ENCODE measurements at regions not wholly inside any gene's neighbourhood (a gene's known extent, or its start where the extent isn't known, plus 50 kb on each side); places are given as distances from the start of the nearest gene placed in this dataset.

- H3K27me3 ChIP-seq (ENCODE audit: insufficient read depth) = no peaks in the 10 kb centered on the region
- ChIA-PET POLR2A (no interaction called here), CTCF (no interaction called here)
- DNase-seq = no peak
- H3K9ac ChIP-seq = no peak overlapping the region
- no peaks in the 10 kb centered on the region for H3K36me3 ChIP-seq (replicated peaks in 1 of 2; ENCODE audit: control insufficient read depth in 1 of 2, insufficient read depth in 2 of 2, low read length in 1 of 2)
- no peak overlapping the region for H2AFZ ChIP-seq (ENCODE audit: low read depth)
- 70% methylated on average over 14 of the region's 14 CpGs for WGBS (ENCODE audit: low lambda C conversion rate)
- H3K9me2 ChIP-seq = no peaks in the 10 kb centered on the region
- no peak overlapping the region for H3K27ac ChIP-seq (ENCODE audit: low read depth in 2 of 2, low read length in 1 of 2)
- H3K79me2 ChIP-seq (ENCODE audit: insufficient read depth) = no peaks in the 10 kb centered on the region
- TF ChIP-seq SMC3 (IDR thresholded peaks at IDR 0.05; ENCODE audit: low read depth, low read length) = no peak
- TF ChIP-seq IRF3 (IDR thresholded peaks at IDR 0.05; ENCODE audit: low read depth, low read length) = no peak
- TF ChIP-seq RCOR1 (IDR thresholded peaks at IDR 0.05; ENCODE audit: low read length) = no peak
- TF ChIP-seq REST (IDR thresholded peaks at IDR 0.05; ENCODE audit: low read depth, low read length) = no peak
- no peak for TF ChIP-seq USF2 (IDR thresholded peaks at IDR 0.05; ENCODE audit: borderline replicate concordance, low read depth, low read length)
- no peak for TF ChIP-seq JUND (IDR thresholded peaks at IDR 0.05)
- TF ChIP-seq RFX5 (IDR thresholded peaks at IDR 0.05; ENCODE audit: low read length) = no peak
- no peak for TF ChIP-seq EZH2phosphoT487 (IDR thresholded peaks at IDR 0.05; ENCODE audit: borderline replicate concordance, low read depth)
- no peak for TF ChIP-seq SIN3A (IDR thresholded peaks at IDR 0.05; ENCODE audit: borderline replicate concordance, low read depth, low read length)
- no peak for TF ChIP-seq CTCF (IDR thresholded peaks at IDR 0.05)
- no peak for TF ChIP-seq NRF1 (IDR thresholded peaks at IDR 0.05; ENCODE audit: low read depth, low read length)
- no peak for TF ChIP-seq ELF1 (IDR thresholded peaks at IDR 0.05)
- TF ChIP-seq NFIC (IDR thresholded peaks at IDR 0.05; ENCODE audit: borderline replicate concordance) = no peak
- no peak for TF ChIP-seq FOXJ3 (CRISPR knock-in tag; IDR thresholded peaks at IDR 0.05)
- no peak for TF ChIP-seq MXI1 (IDR thresholded peaks at IDR 0.05; ENCODE audit: low read depth, low read length)
- no peak for TF ChIP-seq TEAD4 (IDR thresholded peaks at IDR 0.05; ENCODE audit: borderline replicate concordance, insufficient read depth)
- TF ChIP-seq FOSL2 (IDR thresholded peaks at IDR 0.05; ENCODE audit: borderline replicate concordance, low read depth) = no peak
- no peak for TF ChIP-seq POLR2AphosphoS5 (IDR thresholded peaks at IDR 0.05; ENCODE audit: low read depth, low read length)
- no peak overlapping the region for H3K4me3 ChIP-seq (ENCODE audit: low read depth in 2 of 2, low read length in 1 of 2)
- peaks cover 0 to 4% of the 10 kb centered on the region in 2 experiments; a peak in 1 of 4 replicates for H3K4me1 ChIP-seq (ENCODE audit: control insufficient read depth in 1 of 2, insufficient read depth in 2 of 2, low read depth in 1 of 2, low read length in 1 of 2)
- no peaks in the 10 kb centered on the region for H4K20me1 ChIP-seq (ENCODE audit: insufficient read depth)
- H3K4me2 ChIP-seq = no peak overlapping the region
- H3K9me3 ChIP-seq = no peaks in the 10 kb centered on the region
- H3F3A ChIP-seq (replicated peaks; ENCODE audit: insufficient read depth) = no peaks in the 10 kb centered on the region
Measured at GRCh38 chr3:72625602-72626337, 222.5 kb downstream of the SHQ1 start.
